GM19025 (cell line): ENCODE measurements at regions not wholly inside any gene's neighbourhood (a gene's known extent, or its start where the extent isn't known, plus 50 kb on each side); places are given as distances from the start of the nearest gene placed in this dataset.

ENCODE experiments used
- ATAC-seq: cut with Tn5 transposase; IDR thresholded peaks from one replicate; pipeline ENCODE4 v1.9.1; 2021; ENCODE audit warnings: mild to moderate bottlenecking, low read depth, moderate library complexity; ENCODE audit not compliant: unreplicated experiment

- ATAC-seq = no peak
Observed at GRCh38 chr5:143513720-143514119, 110.2 kb upstream of the NR3C1 start.

- ATAC-seq = no peak
Observed at GRCh38 chr5:143511736-143512135, 108.2 kb upstream of the NR3C1 start.

GRCh38 chr5:143509758-143510221 lies 106.3 kb upstream of the NR3C1 start:
- ATAC-seq = peak; percentile 90

- ATAC-seq = no peak
Observed at GRCh38 chr5:143506836-143507552, 103.5 kb upstream of the NR3C1 start.

GRCh38 chr5:143505934-143506333 lies 102.4 kb upstream of the NR3C1 start:
- no peak for ATAC-seq

DNA sequence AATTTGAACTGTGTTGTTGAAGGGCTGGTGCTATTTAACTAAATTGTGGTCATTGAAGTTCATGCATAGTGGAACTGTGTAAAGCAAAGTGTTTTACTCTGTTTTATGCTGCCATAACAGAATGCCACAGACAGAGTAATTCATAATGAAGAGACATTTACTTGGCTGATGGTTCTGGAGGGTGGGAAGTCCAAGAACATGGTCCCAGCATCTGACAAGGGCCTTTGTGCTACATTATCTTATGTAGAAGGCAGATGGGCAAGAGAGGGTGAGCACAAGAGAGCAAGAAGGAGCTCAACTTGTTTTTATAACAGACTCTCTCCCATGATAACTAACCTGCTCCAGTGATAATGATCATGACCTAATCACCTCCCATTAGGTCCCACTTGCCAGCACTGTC lies 101.9 kb upstream of the NR3C1 start:
- no peak for ATAC-seq

DNA sequence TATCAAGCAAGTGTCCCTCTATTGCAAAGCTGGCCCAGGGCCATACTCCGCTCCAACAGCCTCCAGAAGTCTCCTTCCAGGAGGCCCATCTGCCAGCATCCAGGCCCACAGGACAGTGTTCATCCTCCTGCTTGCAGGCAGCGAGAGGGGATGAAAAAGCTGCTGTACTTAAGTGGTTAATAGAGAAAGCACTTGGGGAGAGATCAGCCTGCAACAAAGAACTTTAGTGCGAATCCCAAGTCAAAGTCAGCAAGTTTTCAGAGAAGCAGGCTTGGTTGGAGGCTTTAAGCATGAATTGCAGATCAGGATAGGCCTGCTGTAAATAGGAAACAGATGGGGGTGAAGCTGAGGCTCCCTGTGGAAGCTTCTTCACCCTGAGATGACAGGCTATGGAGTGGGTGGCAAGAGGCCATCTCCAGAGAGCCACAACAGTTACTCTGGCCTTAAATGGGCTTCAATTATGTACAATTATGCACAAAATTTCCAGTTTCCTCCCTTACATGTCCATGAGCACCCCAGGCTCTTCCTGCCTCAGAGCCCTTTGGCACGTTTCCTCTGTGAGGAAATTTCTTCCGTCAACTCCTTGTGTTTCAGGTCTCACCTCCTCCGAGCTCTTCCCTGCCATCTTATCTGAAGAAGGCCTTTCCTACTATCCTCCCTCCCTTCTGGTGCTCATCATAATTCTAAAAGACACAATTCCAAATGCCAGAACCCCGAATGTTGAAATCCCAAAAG lies 98.0 kb upstream of the NR3C1 start:
- no peak for ATAC-seq

- no peak for ATAC-seq
Observed at GRCh38 chr5:143499480-143500114, 96.1 kb upstream of the NR3C1 start.

DNA sequence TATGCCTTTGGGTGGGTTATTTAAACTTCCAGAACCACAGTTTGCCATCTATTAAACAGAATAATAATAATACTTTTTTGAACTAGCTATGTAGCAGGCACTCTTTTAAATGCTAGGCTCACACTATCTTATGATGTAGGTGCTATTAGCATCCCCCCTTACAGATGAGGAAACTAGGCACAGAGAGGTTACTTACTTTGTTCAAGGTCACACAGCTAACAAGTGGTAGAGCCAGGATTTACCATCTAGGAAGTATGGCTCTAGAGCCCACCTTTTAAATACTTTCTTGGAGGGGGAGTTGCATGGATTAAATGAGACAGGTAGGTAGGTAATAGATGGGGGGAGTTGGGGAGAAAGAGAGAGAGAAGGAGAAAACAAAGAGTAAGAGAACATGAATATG lies 95.3 kb upstream of the NR3C1 start:
- no peak for ATAC-seq

DNA sequence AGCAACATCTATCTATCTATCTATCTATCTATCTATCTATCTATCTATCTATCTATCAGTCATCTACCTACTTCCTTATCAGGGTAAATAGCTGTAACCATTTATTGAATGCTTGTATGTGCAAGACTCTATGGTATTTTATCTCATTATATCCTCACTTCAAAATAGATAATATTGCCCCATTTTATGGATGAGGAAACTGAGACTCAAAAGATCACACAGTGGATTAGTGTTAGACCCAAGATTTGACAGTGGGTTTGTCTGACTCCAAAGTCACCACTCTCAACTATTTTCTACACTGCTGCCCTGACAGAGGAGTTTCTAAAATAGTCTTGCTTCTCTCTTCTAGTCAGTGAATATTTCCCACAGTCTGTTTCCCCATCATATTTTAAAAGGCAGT lies 94.3 kb upstream of the NR3C1 start:
- ATAC-seq = no peak

GRCh38 chr5:143496943-143497342 lies 93.5 kb upstream of the NR3C1 start:
- ATAC-seq = no peak

DNA sequence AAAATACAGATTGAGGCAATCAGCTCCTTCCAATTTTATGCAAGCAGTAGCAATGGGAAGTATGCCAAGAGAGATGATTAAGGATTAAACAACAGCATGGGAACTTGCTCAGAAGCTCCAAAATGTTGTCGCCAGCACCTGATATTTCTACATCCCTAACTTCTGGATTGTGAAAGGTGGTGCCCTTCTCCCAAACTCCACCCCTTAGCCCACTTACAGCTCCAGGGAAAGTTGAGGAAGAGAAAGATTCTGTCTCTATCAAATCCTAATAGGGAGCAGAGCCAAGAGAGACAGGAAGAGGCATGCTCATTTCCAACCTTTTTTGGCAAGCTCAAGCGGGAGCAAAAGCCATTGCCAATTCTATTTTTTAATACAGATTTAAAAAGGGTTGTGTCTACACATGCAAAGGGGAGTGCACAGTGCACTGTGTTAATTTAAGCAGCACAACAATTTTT lies 92.4 kb upstream of the NR3C1 start:
- no peak for ATAC-seq

DNA sequence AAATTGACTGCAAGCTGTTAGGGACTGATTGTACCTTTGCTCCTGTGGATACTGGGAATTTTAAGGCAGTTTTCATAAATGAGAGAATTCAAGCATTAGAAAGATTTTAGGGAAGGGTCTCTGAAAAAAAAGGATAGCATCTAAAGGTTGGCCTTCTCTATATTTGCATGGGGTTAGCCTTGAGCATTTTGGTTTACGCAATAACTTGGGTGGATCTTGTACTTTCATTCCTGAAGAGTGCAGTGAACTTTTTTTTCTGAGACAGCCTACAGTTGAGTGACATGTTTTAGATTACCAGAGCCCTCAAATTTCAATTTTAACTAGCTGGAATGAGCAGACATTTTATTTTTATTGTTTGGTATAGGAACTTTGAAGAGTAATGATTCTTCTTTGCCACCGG lies 91.6 kb upstream of the NR3C1 start:
- ATAC-seq = no peak

DNA sequence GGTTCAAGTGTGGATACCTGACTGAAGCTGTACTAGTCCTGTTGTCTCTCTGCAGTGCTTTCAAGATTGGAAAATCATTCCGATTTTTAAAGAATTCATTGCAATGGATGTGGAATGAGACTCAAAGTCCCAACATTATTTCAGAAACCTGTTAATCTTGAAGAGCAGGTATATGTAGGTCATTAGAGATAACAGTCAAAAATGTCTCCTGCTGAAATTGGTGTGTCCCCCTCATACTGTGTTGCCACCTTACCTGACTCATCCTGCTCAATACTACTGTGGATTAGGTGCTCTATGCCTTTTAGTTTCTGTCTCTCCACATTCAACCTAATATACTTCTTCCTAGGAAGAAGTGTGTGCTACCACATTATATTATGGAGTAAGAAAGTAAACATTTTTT lies 91.1 kb upstream of the NR3C1 start:
- no peak for ATAC-seq

DNA sequence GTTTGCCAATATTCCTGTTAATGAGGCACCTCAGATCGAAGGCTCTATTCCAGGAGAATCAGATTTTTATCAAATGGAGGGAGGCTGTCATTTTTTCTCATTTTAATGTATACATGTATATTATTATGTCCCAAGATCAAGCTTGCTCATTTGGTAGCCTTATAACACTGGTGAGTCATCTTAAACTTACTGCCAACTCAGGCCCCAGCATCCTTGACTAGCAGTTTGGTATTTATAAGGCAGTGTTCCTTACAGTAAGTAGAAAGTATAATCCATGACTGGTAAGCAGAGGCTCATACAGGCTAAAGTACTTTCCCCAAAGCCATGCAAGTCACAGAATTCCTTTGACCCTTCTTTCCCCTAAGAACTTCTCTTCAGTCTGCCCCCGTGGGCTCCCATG lies 90.7 kb upstream of the NR3C1 start:
- ATAC-seq = no peak

GRCh38 chr5:143492783-143493182 lies 89.3 kb upstream of the NR3C1 start:
- ATAC-seq = no peak

DNA sequence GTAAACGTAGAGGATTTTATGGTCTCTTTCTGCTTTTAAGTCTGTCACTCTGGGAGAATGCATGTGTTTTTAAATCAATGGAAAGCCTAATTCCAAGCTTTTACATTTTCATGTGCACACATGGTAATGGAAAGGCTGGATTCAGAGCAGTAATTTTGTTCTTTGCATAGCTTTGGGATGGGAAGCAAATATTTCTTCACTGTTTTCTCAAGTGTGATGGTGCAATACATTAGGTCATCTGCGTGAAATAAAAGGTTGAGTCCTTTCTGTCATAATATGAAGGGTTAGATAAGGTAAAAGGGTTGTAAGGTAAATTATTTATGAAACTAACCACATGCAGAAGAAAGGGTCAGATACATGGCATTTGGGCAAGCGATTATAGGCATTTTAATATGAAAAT lies 88.2 kb upstream of the NR3C1 start:
- ATAC-seq = no peak

DNA sequence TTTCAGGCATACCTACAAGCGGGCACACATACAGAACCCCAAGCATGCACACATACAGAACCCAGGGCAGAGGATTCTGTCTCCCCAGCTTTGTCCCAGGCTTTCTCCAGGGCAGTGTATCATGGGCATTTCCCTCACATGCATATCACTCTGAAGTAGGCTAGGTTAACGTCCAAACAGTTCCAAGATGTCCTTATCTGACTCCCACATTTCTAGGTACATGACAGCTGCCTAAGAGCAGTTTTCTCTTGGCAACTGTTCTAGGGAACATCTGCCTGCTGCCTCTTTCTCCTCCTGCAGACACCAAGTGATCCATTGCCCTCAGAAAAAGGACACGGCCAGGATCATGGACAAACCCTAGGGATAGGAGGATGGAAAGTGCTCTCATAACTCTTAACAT lies 84.9 kb upstream of the NR3C1 start:
- no peak for ATAC-seq

DNA sequence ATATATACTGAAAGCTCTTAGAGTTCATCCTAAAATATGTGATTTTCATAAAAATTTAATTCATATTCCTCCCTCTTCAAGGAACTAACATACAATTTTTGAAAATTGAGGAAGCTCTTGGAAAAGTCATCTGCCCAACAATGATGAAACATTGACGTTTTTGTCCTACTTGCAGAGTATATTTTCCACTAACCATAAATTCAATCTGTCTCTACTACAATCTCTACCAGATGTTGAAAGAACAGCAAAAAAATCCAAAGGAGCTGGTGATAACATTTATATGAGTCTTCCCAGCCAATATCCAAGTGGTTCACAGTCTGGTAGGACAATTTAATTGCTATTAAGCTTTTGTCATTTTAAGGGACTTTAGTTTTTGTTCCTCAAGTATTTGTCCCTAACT lies 81.1 kb upstream of the NR3C1 start:
- no peak for ATAC-seq

DNA sequence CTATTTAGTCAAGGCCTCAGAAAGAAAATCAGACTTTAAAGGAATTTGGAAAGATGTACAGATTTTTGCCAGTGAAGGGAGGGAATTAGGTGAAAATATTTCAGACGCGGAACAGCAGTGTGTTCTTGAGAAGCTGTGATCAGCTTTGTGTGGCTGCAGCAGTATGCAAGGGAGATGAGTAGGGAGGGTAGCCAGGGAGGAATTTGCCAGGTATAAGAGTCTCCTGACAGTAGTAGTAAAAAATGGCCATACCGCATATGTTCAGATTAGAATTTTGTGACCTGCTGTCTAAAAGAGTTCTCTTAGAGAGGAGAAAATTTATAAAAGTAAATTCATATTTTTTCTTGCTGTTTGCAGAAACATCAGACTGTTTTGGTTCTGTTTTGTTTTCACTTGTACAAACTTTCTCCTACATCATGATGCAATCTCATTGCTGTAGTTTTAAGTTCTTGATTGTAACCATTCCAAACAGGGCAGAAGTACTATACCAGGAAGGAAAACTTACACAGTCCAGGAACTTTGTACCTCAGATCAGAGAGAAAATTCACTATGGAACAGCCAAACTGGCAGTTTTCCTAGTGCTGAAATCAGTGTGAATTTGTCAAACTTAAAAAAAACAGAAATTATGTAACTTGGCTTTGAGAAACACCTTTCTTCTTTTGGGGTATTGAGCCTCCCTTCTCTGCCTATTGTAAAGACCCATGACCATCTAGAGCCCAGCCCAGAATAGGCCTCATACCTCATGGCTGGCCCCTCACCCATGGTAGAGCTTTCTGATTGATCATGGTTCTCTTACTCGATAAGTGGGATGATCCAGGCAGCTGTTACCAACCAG lies 78.4 kb upstream of the NR3C1 start:
- no peak for ATAC-seq

GRCh38 chr5:143480001-143480400 lies 76.5 kb upstream of the NR3C1 start:
- ATAC-seq = no peak
